Prostate gland (tissue), 2 donors: ENCODE measurements at regions not wholly inside any gene's neighbourhood (a gene's known extent, or its start where the extent isn't known, plus 50 kb on each side); places are given as distances from the start of the nearest gene placed in this dataset.

Source experiments
- DNase-seq: peaks from one replicate; pipeline ENCODE4 v3.0.0-alpha.2; 2019; ENCODE audit warnings: low spot score
- H3K27ac ChIP-seq, 2 donors: fragments of 200-600 bp; sonication (generic); 2 replicates each; pipeline ENCODE4 v1.5.1; 2017 to 2019
- H3K27me3 ChIP-seq: fragments of 200-600 bp; sonication (generic); replicated peaks from 2 replicates; pipeline ENCODE4 v1.5.1; 2019; ENCODE audit not compliant: insufficient read depth
- H3K36me3 ChIP-seq, 2 donors: fragments of 200-600 bp; sonication (generic); 1 replicate in 1 of 2; 2 replicates in 1 of 2; pipeline versions ENCODE4 v1.5.1 to v1.8.1; 2017 to 2019
- H3K4me1 ChIP-seq: fragments of 200-600 bp; sonication (generic); replicated peaks from 2 replicates; pipeline ENCODE4 v1.5.1; 2019
- H3K4me3 ChIP-seq, 2 donors: fragments of 200-600 bp; sonication (generic); 2 replicates each; pipeline ENCODE4 v1.5.1; 2017 to 2019
- H3K9me3 ChIP-seq: fragments of 200-600 bp; sonication (generic); 2 replicates; pipeline ENCODE4 v1.5.1; 2017
- CTCF ChIP-seq, 4 experiments: fragments of 200-600 bp in 2 of 4; fragments of 450-650 bp in 2 of 4; sonication (generic) in 2 of 4; IDR thresholded peaks; 1 replicate in 3 of 4; 2 replicates in 1 of 4; pipeline ENCODE4 v1.5.1; 2016 to 2019; ENCODE audit warnings: antibody characterized with exemption in 4 of 4, mild to moderate bottlenecking in 2 of 4, moderate library complexity in 2 of 4
- POLR2A ChIP-seq: fragments of 450-650 bp; IDR thresholded peaks from one replicate; pipeline ENCODE4 v1.6.1; 2016; ENCODE audit warnings: antibody characterized with exemption, mild to moderate bottlenecking
- POLR2AphosphoS5 ChIP-seq: sonication (generic); formaldehyde crosslinking; IDR thresholded peaks from one replicate; pipeline ENCODE4 v1.6.1; 2017; ENCODE audit warnings: antibody characterized with exemption
- WGBS: methylation state at CpG from one replicate; pipeline ENCODE4 v1.1.5; 2018; 5-methylcytosine and 5-hydroxymethylcytosine counted together
- intact Hi-C: fragments of 100-400 bp; cut with DNase I; formaldehyde crosslinking; loops from one replicate; pipeline ENCODE4 v1.14.2; 2022

- no peaks in the 10 kb centered on the region for H3K4me1 ChIP-seq
- no peak overlapping the region for H3K4me3 ChIP-seq
- H3K36me3 ChIP-seq, result no peaks in the 10 kb centered on the region
- no peak overlapping the region for H3K27ac ChIP-seq
- no peak for DNase-seq
- intact Hi-C loops, result no loop called here
- TF ChIP-seq CTCF (IDR thresholded peaks at IDR 0.05) (no peak), POLR2AphosphoS5 (no peak), POLR2A (no peak)
- H3K27me3 ChIP-seq, result no peaks in the 10 kb centered on the region
- H3K9me3 ChIP-seq, result no peaks in the 10 kb centered on the region
Observed at GRCh38 chr5:66345281-66345680, 201.2 kb downstream of the SREK1 start.

GRCh38 chr5:66346869-66347268 lies 202.8 kb downstream of the SREK1 start:
- TF ChIP-seq CTCF (IDR thresholded peaks at IDR 0.05) (no peak), POLR2AphosphoS5 (no peak), POLR2A (no peak)
- Histone ChIP-seq H3K36me3 (no peaks in the 10 kb centered on the region), H3K4me1 (no peaks in the 10 kb centered on the region), H3K27ac (no peak overlapping the region), H3K9me3 (no peaks in the 10 kb centered on the region), H3K4me3 (no peak overlapping the region), H3K27me3 (peaks cover 1% of the 10 kb centered on the region)
- intact Hi-C loops, result no loop called here
- DNase-seq, result no peak
- WGBS, result 76% methylated on average over 6 of the region's 6 CpGs

DNA sequence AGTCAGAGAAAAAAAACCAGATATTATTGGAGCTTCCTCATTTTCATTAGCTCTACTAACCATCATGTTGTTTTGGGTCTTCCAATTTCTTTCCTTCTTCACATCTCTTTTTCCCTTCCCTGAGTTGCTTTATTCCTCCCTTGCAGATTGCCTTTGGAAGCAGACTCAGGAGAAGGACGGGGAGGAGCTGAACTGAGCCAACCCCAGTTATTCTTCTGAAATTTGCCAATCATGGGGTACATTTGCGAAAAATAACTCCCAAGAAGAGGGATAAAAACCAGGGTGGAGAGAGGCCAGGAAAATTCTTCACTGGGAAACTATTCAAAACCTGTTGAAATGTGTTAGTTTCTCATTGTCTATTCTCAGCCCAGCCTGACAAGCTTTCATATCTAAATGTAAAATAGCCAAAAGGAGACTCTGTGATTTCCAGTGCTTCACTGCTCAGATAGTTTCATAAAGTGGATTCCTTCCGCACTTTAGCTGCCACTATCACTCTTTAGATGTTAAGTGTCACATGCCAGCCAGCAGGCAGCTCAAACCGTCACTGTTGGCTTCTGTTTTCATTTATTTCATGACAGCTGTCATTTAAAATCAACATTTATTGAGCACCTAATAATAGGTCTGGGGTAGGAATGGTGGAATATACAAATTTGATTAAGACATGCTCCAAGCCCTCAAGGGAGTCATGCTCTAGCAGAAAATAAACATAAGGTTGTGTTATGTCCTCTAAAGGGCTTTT lies 204.5 kb downstream of the SREK1 start:
- intact Hi-C loops, result no loop called here
- no peaks in the 10 kb centered on the region for H3K4me1 ChIP-seq
- peaks cover 3% of the 10 kb centered on the region for H3K27me3 ChIP-seq
- no peak for DNase-seq
- no peaks in the 10 kb centered on the region for H3K9me3 ChIP-seq
- H3K4me3 ChIP-seq, result no peak overlapping the region
- TF ChIP-seq CTCF (IDR thresholded peaks at IDR 0.05), result no peak
- no peak for TF ChIP-seq POLR2A
- TF ChIP-seq POLR2AphosphoS5, result no peak
- H3K27ac ChIP-seq, result no peak overlapping the region
- WGBS, result 77% methylated on average over 4 of the region's 4 CpGs
- no peaks in the 10 kb centered on the region for H3K36me3 ChIP-seq

DNA sequence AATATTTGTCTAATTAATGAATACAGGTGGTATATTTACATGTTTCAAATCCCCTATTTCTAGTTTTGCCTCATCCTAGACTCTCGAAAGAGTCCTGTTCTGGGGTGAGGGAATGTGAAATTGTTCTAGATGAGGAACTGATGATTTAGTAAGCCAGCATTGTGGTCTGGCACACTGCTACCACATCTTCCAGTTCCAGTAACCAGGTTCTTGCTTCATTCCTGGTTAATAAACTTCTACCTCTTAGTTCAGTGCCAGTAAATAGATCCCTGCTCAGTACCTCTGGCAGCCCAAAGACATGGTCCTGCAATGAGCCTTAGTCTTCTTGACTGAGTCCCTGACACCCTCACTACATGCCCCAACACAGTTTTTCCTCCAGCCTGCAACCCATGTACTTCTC lies 207.7 kb downstream of the SREK1 start:
- Histone ChIP-seq H3K36me3 (no peaks in the 10 kb centered on the region), H3K27ac (no peak overlapping the region), H3K4me1 (no peaks in the 10 kb centered on the region), H3K27me3 (peaks cover 3% of the 10 kb centered on the region), H3K4me3 (no peak overlapping the region), H3K9me3 (no peaks in the 10 kb centered on the region)
- no peak for TF ChIP-seq CTCF (IDR thresholded peaks at IDR 0.05)
- no peak for TF ChIP-seq POLR2A
- TF ChIP-seq POLR2AphosphoS5, result no peak
- WGBS, result 92% methylated on average over 1 of the region's 1 CpG
- intact Hi-C loops, result no loop called here
- DNase-seq, result no peak

- no peak for DNase-seq
- no peak overlapping the region for H3K4me3 ChIP-seq
- H3K9me3 ChIP-seq, result no peaks in the 10 kb centered on the region
- TF ChIP-seq POLR2A, result no peak
- TF ChIP-seq CTCF (IDR thresholded peaks at IDR 0.05), result no peak
- no peak for TF ChIP-seq POLR2AphosphoS5
- H3K4me1 ChIP-seq, result no peaks in the 10 kb centered on the region
- intact Hi-C loops, result no loop called here
- 97% methylated on average over 2 of the region's 2 CpGs for WGBS
- H3K27me3 ChIP-seq, result peaks cover 3% of the 10 kb centered on the region
- H3K27ac ChIP-seq, result no peak overlapping the region
- no peaks in the 10 kb centered on the region for H3K36me3 ChIP-seq
Observed at GRCh38 chr5:66353186-66353585, 209.1 kb downstream of the SREK1 start.
